WTC11 (cell line): ENCODE measurements at regions not wholly inside any gene's neighbourhood (a gene's known extent, or its start where the extent isn't known, plus 50 kb on each side); places are given as distances from the start of the nearest gene placed in this dataset.

Source experiments
- CTCF ChIP-seq: fragments of 200-600 bp; IDR thresholded peaks from 2 replicates; pipeline ENCODE4 v1.8.0; 2022; ENCODE audit warnings: antibody characterized with exemption
- FOXP1 ChIP-seq: sonication (generic); formaldehyde crosslinking; IDR thresholded peaks from 2 replicates; pipeline ENCODE4 v1.8.0; 2022; ENCODE audit warnings: missing genetic modification reagents, mild to moderate bottlenecking, moderate library complexity, borderline replicate concordance
- MAX ChIP-seq: sonication (generic); formaldehyde crosslinking; IDR thresholded peaks from 2 replicates; pipeline ENCODE4 v1.8.0; 2022; ENCODE audit warnings: mild to moderate bottlenecking, missing genetic modification reagents
- MLX ChIP-seq: sonication (generic); formaldehyde crosslinking; IDR thresholded peaks from 2 replicates; pipeline ENCODE4 v1.8.1; 2023; ENCODE audit warnings: mild to moderate bottlenecking, missing genetic modification reagents, moderate library complexity
- ZNF232 ChIP-seq: sonication (generic); formaldehyde crosslinking; IDR thresholded peaks from 2 replicates; pipeline ENCODE4 v1.8.0; 2022; ENCODE audit warnings: mild to moderate bottlenecking, missing genetic modification reagents

- TF ChIP-seq FOXP1 (CRISPR knock-in tag), result no peak
- TF ChIP-seq CTCF, result no peak
- TF ChIP-seq ZNF232 (CRISPR knock-in tag), result no peak
- no peak for TF ChIP-seq MAX
- TF ChIP-seq MLX (CRISPR knock-in tag), result no peak
Observed at GRCh38 chr22:49356428-49356827, 471.2 kb downstream of the BRD1 start.
